ENCODE measurements at regions not wholly inside any gene's neighbourhood (a gene's known extent, or its start where the extent isn't known, plus 50 kb on each side); places are given as distances from the start of the nearest gene placed in this dataset.
A peak's percentile ranks its signal among the peaks of the same experiment; 100 is the strongest.

GRCh38 chr18:37778417-37779165, 213.0 kb upstream of the CELF4 start:
- TF ChIP-seq CTCF (IDR thresholded peaks at IDR 0.05) (peak; percentile 54 to 89 (median 69)), POLR2A (IDR thresholded peaks at IDR 0.05) (no peak)

All from testis (tissue), 2 donors.